NB4 (cell line): ENCODE measurements at regions not wholly inside any gene's neighbourhood (a gene's known extent, or its start where the extent isn't known, plus 50 kb on each side); places are given as distances from the start of the nearest gene placed in this dataset.

Source experiments
- CTCF ChIP-seq: IDR thresholded peaks from one replicate; pipeline ENCODE4 v1.5.1; 2012; ENCODE audit warnings: low read depth, low read length
- MAX ChIP-seq: IDR thresholded peaks from 2 replicates; pipeline ENCODE4 v1.6.1; 2011; ENCODE audit warnings: low read depth, low read length
- MYC ChIP-seq: IDR thresholded peaks from 2 replicates; pipeline ENCODE4 v1.6.1; 2011; ENCODE audit warnings: low read depth, low read length
- POLR2A ChIP-seq: IDR thresholded peaks from 2 replicates; pipeline ENCODE4 v1.6.1; 2011; ENCODE audit warnings: mild to moderate bottlenecking; ENCODE audit not compliant: insufficient read length; ENCODE audit errors: extremely low read depth

GRCh38 chr12:93104535-93104934, 175.4 kb upstream of the EEA1 start:
- TF ChIP-seq CTCF (no peak), POLR2A (no peak), MAX (no peak), MYC (no peak)
